ENCODE measurements at regions not wholly inside any gene's neighbourhood (a gene's known extent, or its start where the extent isn't known, plus 50 kb on each side); places are given as distances from the start of the nearest gene placed in this dataset.
"Not testable (repeated sequence)": the region's sequence is repeated elsewhere in the genome, so short reads cannot be mapped to it uniquely, and the experiment has no call there.

- no peak for DNase-seq
Measured at GRCh38 chr9:89946741-89947140, 341.9 kb downstream of the GADD45G start.

- DNase-seq = no peak
Measured at GRCh38 chr9:89949111-89949510, 344.3 kb downstream of the GADD45G start.

GRCh38 chr9:89951675-89952074 is 346.9 kb downstream of the GADD45G start:
- no peak for DNase-seq

- no peak for DNase-seq
Measured at GRCh38 chr9:89952401-89952800, 347.6 kb downstream of the GADD45G start.

GRCh38 chr9:89953263-89953662 is 348.5 kb downstream of the GADD45G start:
- not testable (repeated sequence) for DNase-seq

GRCh38 chr9:89953824-89954615 is 349.2 kb downstream of the GADD45G start:
- DNase-seq = no peak

GRCh38 chr9:89955144-89955543 is 350.3 kb downstream of the GADD45G start:
- DNase-seq = no peak

GRCh38 chr9:89955626-89956025 is 350.8 kb downstream of the GADD45G start:
- DNase-seq = no peak

GRCh38 chr9:89956331-89956730 is 351.5 kb downstream of the GADD45G start:
- no peak for DNase-seq

GRCh38 chr9:89956907-89957306 is 352.1 kb downstream of the GADD45G start:
- DNase-seq = no peak

- DNase-seq = no peak
Measured at GRCh38 chr9:89958086-89958485, 353.3 kb downstream of the GADD45G start.

GRCh38 chr9:89961616-89962341 is 357.0 kb downstream of the GADD45G start:
- no peak for DNase-seq

- DNase-seq = no peak
Measured at GRCh38 chr9:89963280-89963679, 358.5 kb downstream of the GADD45G start.

GRCh38 chr9:89967527-89967926 is 362.7 kb downstream of the GADD45G start:
- no peak for DNase-seq

- DNase-seq = no peak
Measured at GRCh38 chr9:89969156-89969675, 364.4 kb downstream of the GADD45G start.

GRCh38 chr9:89969881-89970639 is 365.2 kb downstream of the GADD45G start:
- DNase-seq = no peak

- no peak for DNase-seq
Measured at GRCh38 chr9:89970701-89971100, 365.9 kb downstream of the GADD45G start.

- DNase-seq = no peak
Measured at GRCh38 chr9:89972535-89972934, 367.7 kb downstream of the GADD45G start.

GRCh38 chr9:89974582-89974981 is 369.8 kb downstream of the GADD45G start:
- DNase-seq = no peak

GRCh38 chr9:89975024-89975423 is 370.2 kb downstream of the GADD45G start:
- no peak for DNase-seq

- DNase-seq = no peak
Measured at GRCh38 chr9:89975630-89976029, 370.8 kb downstream of the GADD45G start.

- no peak for DNase-seq
Measured at GRCh38 chr9:89978185-89978584, 373.4 kb downstream of the GADD45G start.

GRCh38 chr9:89980600-89980999 is 375.8 kb downstream of the GADD45G start:
- DNase-seq = no peak
